ENCODE measurements at regions not wholly inside any gene's neighbourhood (a gene's known extent, or its start where the extent isn't known, plus 50 kb on each side); places are given as distances from the start of the nearest gene placed in this dataset.

DNA sequence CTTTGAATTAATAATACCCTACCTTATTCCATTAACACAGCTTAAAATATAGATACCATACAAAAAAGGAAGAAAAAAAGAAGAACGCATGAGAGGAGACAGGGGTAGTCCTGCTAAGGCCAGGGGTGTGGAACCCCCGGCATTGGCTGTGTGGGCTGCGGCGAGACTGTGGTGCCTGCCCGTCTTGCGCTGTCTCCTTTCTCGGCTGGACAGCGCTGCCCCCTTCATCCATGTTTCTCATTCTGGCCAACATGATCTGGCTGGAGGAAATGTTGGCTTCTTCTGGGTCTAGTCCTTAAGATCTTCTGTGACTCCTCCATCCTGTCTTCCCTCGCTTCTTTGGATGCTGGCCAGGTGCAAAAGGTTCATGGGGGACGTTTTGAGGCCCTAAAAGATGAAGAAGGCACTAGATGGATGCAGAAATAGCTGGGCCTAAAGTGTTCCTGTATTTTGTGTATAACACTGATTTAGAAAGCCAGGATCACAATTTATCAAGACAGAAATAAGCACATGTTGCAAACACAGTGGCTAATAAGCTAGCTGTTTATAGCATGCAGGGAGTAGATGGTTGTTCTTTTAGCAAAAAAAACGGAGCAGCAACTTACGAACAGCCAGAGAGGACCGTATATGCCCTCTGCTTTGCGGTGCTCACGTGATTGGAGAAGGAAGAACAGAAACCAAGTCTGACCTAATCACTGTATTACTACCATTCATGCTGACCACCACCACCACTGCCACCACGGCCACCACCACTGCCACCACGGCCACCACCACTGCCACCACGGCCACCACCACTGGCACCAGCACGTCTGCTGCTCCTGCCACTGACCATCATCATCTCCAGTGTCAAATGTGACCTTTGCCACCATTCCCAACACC, 71.7 kb upstream of the ASB18 start:
- H3K4me3 ChIP-seq (ENCODE audit: low read depth, low read length): no peak overlapping the region
- TF ChIP-seq, protein P1, sequence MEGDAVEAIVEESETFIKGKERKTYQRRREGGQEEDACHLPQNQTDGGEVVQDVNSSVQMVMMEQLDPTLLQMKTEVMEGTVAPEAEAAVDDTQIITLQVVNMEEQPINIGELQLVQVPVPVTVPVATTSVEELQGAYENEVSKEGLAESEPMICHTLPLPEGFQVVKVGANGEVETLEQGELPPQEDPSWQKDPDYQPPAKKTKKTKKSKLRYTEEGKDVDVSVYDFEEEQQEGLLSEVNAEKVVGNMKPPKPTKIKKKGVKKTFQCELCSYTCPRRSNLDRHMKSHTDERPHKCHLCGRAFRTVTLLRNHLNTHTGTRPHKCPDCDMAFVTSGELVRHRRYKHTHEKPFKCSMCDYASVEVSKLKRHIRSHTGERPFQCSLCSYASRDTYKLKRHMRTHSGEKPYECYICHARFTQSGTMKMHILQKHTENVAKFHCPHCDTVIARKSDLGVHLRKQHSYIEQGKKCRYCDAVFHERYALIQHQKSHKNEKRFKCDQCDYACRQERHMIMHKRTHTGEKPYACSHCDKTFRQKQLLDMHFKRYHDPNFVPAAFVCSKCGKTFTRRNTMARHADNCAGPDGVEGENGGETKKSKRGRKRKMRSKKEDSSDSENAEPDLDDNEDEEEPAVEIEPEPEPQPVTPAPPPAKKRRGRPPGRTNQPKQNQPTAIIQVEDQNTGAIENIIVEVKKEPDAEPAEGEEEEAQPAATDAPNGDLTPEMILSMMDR (IDR thresholded peaks at IDR 0.05; ENCODE audit: low read depth, low read length): no peak

DNA sequence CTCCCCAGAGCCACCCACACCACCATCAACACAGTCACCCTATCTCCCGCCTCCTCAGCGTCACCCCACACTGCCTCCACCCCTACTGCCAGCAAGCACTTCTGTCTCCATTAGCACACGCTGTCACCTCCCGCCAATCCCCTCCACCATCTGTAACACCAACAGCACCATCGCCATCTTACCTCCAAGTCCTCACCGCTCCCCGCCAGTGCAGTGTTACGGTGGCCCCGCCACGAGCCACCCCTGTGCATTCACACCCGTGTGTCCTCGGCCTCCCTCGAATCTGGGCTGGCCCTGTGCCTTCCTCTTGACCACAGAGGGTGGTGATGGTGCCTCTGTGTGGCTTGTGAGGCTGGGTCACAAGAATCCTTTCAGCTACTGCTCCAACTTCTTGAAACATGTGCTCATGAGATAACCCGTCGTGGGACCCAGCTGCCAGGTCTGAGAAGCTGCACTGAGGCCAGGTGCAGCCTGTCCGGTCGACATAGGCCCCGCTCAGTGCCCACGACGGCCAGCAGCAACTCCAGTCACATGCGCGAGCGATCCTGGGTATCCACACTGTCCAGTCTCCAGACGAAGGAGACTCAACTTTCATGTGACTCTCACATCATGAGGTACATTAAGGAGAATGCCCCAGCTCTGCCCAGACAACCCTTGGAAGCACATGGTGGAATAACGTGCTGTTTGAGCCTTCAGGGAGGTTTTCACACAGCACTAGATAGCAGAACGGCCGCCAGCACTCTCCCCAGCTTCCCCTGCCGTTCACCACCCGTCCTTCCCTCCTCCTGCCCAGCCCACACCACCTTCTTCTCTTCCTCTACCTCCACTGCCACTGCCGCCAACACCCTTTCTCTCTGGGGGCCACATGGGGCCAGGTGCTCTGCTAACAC, 72.6 kb upstream of the ASB18 start:
- TF ChIP-seq, protein P1 (IDR thresholded peaks at IDR 0.05; ENCODE audit: low read depth, low read length): no peak
- H3K4me3 ChIP-seq (ENCODE audit: low read depth, low read length): no peak overlapping the region

DNA sequence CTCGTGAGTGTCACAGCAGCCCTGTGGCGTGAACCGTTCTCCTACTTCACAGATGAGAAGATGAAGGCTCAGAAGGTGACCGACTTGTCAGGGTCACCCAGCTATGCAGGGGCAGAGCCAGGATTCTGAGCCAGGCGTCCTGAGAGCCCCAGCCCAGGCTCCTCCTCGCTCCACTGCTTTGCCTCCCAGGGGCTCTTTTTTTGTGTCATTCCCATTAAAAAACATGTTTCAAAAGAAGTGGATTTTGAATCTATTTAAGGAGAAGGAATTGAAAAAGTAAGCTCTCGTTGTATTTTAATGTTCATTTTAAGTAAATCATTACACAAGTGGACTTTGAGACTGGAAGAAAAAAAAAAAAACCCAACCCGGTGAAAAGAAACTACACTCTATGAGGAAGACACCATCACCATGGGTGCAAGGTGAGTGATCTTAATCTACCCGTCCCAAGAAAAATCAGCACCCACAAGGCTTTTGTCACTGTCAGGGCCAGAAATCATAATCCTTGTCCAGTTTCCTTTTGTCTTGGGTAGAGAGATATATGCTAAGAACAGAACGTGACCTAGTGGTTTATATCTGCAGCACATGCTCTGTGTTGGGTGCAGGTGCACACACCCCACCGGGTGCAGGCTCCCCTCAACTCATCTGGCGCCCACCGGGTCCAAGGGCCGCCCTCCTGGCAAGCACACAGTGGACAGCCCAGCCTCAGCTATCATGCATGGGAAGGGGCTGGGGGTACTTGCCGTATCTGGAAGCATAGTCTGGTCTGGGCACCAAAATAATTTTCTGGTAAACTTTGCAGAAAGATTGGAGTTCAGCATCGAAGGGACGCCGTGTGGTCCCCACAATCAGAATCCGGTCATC, 73.5 kb upstream of the ASB18 start:
- TF ChIP-seq, protein P1 (IDR thresholded peaks at IDR 0.05; ENCODE audit: low read depth, low read length): no peak
- H3K4me3 ChIP-seq (ENCODE audit: low read depth, low read length): no peak overlapping the region

DNA sequence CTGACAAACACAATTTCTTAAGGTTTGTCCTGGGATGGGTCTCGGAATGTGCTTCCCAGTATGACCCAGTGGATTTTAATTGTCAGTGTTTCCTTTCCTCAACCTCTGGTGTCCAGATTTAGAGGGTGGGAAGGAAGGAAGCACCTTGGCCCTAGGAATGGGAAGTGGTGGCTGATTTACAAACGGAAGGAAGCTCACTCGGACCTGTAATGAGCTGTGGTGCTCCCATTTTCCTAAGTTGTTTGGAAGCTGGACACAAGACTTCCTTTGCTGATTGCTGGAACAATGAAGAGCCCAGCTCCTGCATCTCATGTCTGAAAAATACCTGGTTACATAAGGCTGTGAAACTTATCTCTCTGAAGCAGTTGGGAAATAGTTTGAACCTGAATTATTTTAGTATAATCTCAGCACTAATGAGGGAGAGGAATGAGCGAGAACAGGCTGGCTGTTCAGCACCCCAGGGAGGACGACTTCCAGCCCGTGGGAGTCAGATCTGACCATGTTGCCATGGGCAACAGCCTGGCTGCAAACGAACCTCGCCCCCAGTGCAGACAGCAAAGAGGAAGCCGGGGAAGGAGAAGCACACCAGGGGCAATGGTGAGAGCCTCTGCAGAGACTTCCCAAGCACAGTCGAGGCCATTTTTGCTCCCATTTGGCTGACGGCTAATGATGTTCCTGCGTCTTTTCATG, 74.4 kb upstream of the ASB18 start:
- TF ChIP-seq, protein P1 (IDR thresholded peaks at IDR 0.05; ENCODE audit: low read depth, low read length): no peak
- no peak overlapping the region for H3K4me3 ChIP-seq (ENCODE audit: low read depth, low read length)

DNA sequence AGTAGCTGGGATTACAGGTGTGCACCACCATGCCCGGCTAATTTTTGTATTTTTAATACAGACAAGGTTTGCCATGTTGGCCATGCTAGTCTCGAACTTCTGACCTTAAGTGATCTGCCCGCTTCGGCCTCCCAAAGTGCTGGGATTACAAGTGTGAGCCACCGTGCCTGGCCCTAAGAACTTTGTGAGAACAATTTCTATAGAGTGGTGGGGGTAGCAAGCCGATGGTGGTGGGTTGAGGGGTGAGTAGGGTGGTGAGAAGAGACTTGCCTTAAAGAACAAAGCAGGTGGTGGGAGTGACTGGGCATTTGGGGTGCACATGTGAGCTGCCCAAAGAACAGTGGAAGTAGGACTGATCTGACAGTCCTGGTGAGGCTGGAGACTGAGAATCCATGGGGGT, 76.0 kb upstream of the ASB18 start:
- no peak overlapping the region for H3K4me3 ChIP-seq (ENCODE audit: low read depth, low read length)
- TF ChIP-seq, protein P1 (IDR thresholded peaks at IDR 0.05; ENCODE audit: low read depth, low read length): no peak

DNA sequence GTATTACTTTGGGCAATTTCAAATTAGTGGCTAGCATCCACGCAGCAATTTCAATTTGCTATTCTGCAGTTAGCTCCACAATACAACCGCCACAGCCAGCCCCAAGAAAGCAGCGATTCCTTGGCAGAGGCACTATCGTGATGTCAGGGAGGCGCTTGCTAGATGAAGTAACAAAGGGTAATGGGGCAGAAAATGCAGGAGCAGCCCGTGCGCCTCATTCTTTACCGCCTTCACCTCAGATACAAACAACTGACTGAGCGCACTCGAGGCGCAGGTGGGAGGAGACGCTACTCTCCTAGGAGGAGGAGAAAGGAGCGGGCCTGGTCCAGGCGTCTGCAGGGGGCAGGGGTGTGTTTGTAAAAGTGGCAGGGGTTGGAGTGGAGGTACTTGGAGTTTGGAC, 76.9 kb upstream of the ASB18 start:
- H3K4me3 ChIP-seq (ENCODE audit: low read depth, low read length): no peak overlapping the region
- TF ChIP-seq, protein P1 (IDR thresholded peaks at IDR 0.05; ENCODE audit: low read depth, low read length): no peak

Measured in WI38 (cell line).